ENCODE measurements at regions not wholly inside any gene's neighbourhood (a gene's known extent, or its start where the extent isn't known, plus 50 kb on each side); places are given as distances from the start of the nearest gene placed in this dataset.

DNA sequence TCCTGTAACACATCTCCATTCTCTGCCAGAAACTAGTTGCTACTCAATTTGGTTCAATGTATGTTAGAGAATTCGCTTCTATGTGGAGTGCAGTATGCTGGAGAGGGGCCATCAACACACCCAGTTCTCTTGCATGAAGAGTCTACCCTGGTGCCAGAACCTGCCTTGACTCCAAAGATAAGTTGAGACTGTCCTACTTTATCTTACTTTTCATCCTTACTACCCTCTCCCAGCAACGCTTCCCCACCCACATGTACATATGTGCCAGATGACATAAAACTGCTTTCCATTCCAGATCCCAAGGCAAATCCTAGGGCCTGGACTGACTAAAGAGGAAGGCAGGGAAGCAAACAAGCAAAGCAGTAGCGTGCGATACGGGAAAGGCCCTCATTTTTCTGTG lies 442.6 kb upstream of the THRB start:
- WGBS (ENCODE audit: insufficient coverage): 79% methylated on average over 4 of the region's 5 CpGs
- intact Hi-C loops (cut with micrococcal nuclease): no loop called here
- no peak for DNase-seq
- no peak overlapping the region for H3K4me3 ChIP-seq (replicated peaks in 1 of 3; ENCODE audit: low read depth in 2 of 3, low read length in 3 of 3)
- H3K4me1 ChIP-seq (ENCODE audit: control insufficient read depth in 1 of 2, insufficient read depth in 2 of 2, low read length in 2 of 2): no peaks in the 10 kb centered on the region
- H3K4me2 ChIP-seq (replicated peaks; ENCODE audit: extremely low read depth, low read length, poor library complexity, severe bottlenecking): no peak overlapping the region
- TF ChIP-seq CTCF (IDR thresholded peaks at IDR 0.05): no peak
- H3K4me3 Mint-ChIP-seq: no peak overlapping the region
- H3K4me1 Mint-ChIP-seq: no peaks in the 10 kb centered on the region
- no peaks in the 10 kb centered on the region for H3K27me3 Mint-ChIP-seq (ENCODE audit: low read depth in 3 of 3)
- H3K27ac ChIP-seq (ENCODE audit: low read depth in 1 of 2, low read length in 2 of 2): no peak overlapping the region
- peaks cover 0 to 11% (median 0%) of the 10 kb centered on the region in 7 donors for H3K9me3 Mint-ChIP-seq
- no peak overlapping the region for H3K9ac ChIP-seq (ENCODE audit: insufficient read depth, low read length, poor library complexity, severe bottlenecking)
- no peaks in the 10 kb centered on the region for H3K79me2 ChIP-seq (ENCODE audit: insufficient read depth, low read length)
- H4K20me1 ChIP-seq (ENCODE audit: insufficient read depth, low read length): no peaks in the 10 kb centered on the region
- H2AFZ ChIP-seq (ENCODE audit: insufficient read depth, low read depth, low read length, poor library complexity, severe bottlenecking): no peak overlapping the region
- no peak overlapping the region for H3K27ac Mint-ChIP-seq
- H3K36me3 ChIP-seq (replicated peaks in 1 of 2; ENCODE audit: control insufficient read depth in 1 of 2, insufficient read depth in 2 of 2, low read length in 2 of 2): no peaks in the 10 kb centered on the region
- H3K27me3 ChIP-seq (ENCODE audit: control insufficient read depth in 2 of 2, insufficient read depth in 2 of 2, low read length in 2 of 2): no peaks in the 10 kb centered on the region
- H3K36me3 Mint-ChIP-seq: no peaks in the 10 kb centered on the region
- H3K9me3 ChIP-seq (replicated peaks in 1 of 2; ENCODE audit: control insufficient read depth in 1 of 2, insufficient read depth in 1 of 2, low read length in 2 of 2): no peaks in the 10 kb centered on the region

DNA sequence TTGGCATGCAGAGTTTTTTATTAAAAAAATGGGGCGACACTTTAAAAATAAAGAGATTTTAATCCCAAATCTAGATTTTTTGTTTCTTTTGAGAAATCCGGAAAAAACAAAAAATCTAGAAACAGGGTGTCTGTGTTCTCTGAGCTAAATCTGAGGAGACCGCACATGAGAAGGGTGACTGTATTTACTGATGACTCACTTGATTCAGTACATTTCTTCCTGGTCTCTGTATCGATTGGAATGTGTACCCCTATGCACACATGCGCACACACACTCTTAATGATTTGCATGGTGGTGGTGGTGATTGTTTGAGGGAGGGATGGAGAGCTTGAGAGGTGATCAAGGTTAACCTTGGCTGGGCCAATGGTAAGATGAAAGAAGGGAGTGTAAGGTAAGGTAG lies 443.1 kb upstream of the THRB start:
- no peaks in the 10 kb centered on the region for H3K79me2 ChIP-seq (ENCODE audit: insufficient read depth, low read length)
- H3K4me3 ChIP-seq (replicated peaks in 1 of 3; ENCODE audit: low read depth in 2 of 3, low read length in 3 of 3): no peak overlapping the region
- no peak overlapping the region for H3K27ac ChIP-seq (ENCODE audit: low read depth in 1 of 2, low read length in 2 of 2)
- intact Hi-C loops (cut with micrococcal nuclease): no loop called here
- H3K27me3 Mint-ChIP-seq (ENCODE audit: low read depth in 3 of 3): no peaks in the 10 kb centered on the region
- H3K36me3 Mint-ChIP-seq: no peaks in the 10 kb centered on the region
- no peaks in the 10 kb centered on the region for H3K36me3 ChIP-seq (replicated peaks in 1 of 2; ENCODE audit: control insufficient read depth in 1 of 2, insufficient read depth in 2 of 2, low read length in 2 of 2)
- no peak for TF ChIP-seq CTCF (IDR thresholded peaks at IDR 0.05)
- no peaks in the 10 kb centered on the region for H3K4me1 Mint-ChIP-seq
- no peak overlapping the region for H2AFZ ChIP-seq (ENCODE audit: insufficient read depth, low read depth, low read length, poor library complexity, severe bottlenecking)
- no peak overlapping the region for H3K4me3 Mint-ChIP-seq
- H3K9me3 Mint-ChIP-seq: peaks cover 0 to 11% (median 0%) of the 10 kb centered on the region in 7 donors
- H3K27ac Mint-ChIP-seq: no peak overlapping the region
- no peaks in the 10 kb centered on the region for H3K4me1 ChIP-seq (ENCODE audit: control insufficient read depth in 1 of 2, insufficient read depth in 2 of 2, low read length in 2 of 2)
- no peaks in the 10 kb centered on the region for H3K27me3 ChIP-seq (ENCODE audit: control insufficient read depth in 2 of 2, insufficient read depth in 2 of 2, low read length in 2 of 2)
- DNase-seq: no peak
- no peak overlapping the region for H3K4me2 ChIP-seq (replicated peaks; ENCODE audit: extremely low read depth, low read length, poor library complexity, severe bottlenecking)
- H3K9me3 ChIP-seq (replicated peaks in 1 of 2; ENCODE audit: control insufficient read depth in 1 of 2, insufficient read depth in 1 of 2, low read length in 2 of 2): no peaks in the 10 kb centered on the region
- H3K9ac ChIP-seq (ENCODE audit: insufficient read depth, low read length, poor library complexity, severe bottlenecking): no peak overlapping the region
- no CpG with 5 or more reads among the region's 5 CpGs for WGBS (ENCODE audit: insufficient coverage)
- H4K20me1 ChIP-seq (ENCODE audit: insufficient read depth, low read length): no peaks in the 10 kb centered on the region

Measured in CD14-positive monocyte (primary cell).